Left lung (tissue), 4 donors: ENCODE measurements at regions not wholly inside any gene's neighbourhood (a gene's known extent, or its start where the extent isn't known, plus 50 kb on each side); places are given as distances from the start of the nearest gene placed in this dataset.

Source experiments
- ATAC-seq: fragments of 200-7000 bp; cut with Tn5 transposase; one replicate; pipeline ENCODE4 v1.9.1; 2020; ENCODE audit warnings: moderate library complexity
- DNase-seq, 4 donors: peaks; one replicate each; pipeline ENCODE4 v3.0.0-alpha.2; 2013 to 2020
- H3K27ac ChIP-seq, 2 donors: fragments of 200-600 bp; sonication (generic) in 1 of 2; one replicate each; pipeline versions ENCODE4 v1.5.0 to v1.8.0; 2020 to 2021
- H3K27me3 ChIP-seq, 2 donors: fragments of 200-600 bp; sonication (generic) in 1 of 2; one replicate each; pipeline versions ENCODE4 v1.5.0 to v1.8.0; 2020 to 2021
- H3K36me3 ChIP-seq, 2 donors: fragments of 200-600 bp; sonication (generic) in 1 of 2; one replicate each; pipeline versions ENCODE4 v1.5.0 to v1.8.0; 2020 to 2021
- H3K4me1 ChIP-seq, 2 donors: fragments of 200-600 bp; one replicate each; pipeline ENCODE4 v1.8.0; 2021
- H3K4me3 ChIP-seq, 2 donors: fragments of 200-600 bp; sonication (generic) in 1 of 2; one replicate each; pipeline versions ENCODE4 v1.5.0 to v1.8.0; 2020 to 2021; ENCODE audit warnings: mild to moderate bottlenecking in 1 of 2
- H3K9me3 ChIP-seq, 2 donors: fragments of 200-600 bp; sonication (generic) in 1 of 2; one replicate each; pipeline versions ENCODE4 v1.5.0 to v1.8.0; 2020 to 2021
- intact Hi-C, 2 donors: fragments of 100-400 bp; cut with DNase I; formaldehyde crosslinking; loops; one replicate each; pipeline versions ENCODE4 v1.11.2 to v1.14.2; 2022
- TF ChIP-seq, protein P1 (sequence below), 2 donors: fragments of 200-600 bp; sonication (generic) in 1 of 2; IDR thresholded peaks; one replicate each; pipeline versions ENCODE4 v1.5.0 to v1.8.0; 2021; ENCODE audit warnings: antibody characterized with exemption in 2 of 2
- donor health status: DM: no; HTN: yes; CAD: no.
- donor health status: DM: no; HTN: no; CAD: no.

DNA sequence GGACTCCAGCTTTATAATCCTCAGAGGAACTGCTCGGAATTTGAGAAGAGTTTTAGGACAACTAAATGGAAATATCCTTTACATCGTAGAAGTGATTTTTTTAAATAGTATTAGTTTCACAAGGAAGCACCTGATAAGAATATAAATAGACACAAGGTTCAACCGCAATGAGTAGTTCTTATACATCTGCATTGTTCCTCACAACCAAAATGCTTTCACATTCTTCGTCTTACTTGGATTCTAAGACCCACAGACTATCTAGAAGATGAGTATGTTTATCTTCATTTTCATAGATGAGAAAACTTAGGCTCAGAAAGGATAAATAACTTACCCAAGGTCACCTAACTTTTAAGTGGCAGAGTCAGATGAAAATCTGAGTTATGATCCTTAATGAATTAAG is 469.0 kb downstream of the GALC start:
- TF ChIP-seq, protein P1, sequence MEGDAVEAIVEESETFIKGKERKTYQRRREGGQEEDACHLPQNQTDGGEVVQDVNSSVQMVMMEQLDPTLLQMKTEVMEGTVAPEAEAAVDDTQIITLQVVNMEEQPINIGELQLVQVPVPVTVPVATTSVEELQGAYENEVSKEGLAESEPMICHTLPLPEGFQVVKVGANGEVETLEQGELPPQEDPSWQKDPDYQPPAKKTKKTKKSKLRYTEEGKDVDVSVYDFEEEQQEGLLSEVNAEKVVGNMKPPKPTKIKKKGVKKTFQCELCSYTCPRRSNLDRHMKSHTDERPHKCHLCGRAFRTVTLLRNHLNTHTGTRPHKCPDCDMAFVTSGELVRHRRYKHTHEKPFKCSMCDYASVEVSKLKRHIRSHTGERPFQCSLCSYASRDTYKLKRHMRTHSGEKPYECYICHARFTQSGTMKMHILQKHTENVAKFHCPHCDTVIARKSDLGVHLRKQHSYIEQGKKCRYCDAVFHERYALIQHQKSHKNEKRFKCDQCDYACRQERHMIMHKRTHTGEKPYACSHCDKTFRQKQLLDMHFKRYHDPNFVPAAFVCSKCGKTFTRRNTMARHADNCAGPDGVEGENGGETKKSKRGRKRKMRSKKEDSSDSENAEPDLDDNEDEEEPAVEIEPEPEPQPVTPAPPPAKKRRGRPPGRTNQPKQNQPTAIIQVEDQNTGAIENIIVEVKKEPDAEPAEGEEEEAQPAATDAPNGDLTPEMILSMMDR (IDR thresholded peaks at IDR 0.05) = no peak

DNA sequence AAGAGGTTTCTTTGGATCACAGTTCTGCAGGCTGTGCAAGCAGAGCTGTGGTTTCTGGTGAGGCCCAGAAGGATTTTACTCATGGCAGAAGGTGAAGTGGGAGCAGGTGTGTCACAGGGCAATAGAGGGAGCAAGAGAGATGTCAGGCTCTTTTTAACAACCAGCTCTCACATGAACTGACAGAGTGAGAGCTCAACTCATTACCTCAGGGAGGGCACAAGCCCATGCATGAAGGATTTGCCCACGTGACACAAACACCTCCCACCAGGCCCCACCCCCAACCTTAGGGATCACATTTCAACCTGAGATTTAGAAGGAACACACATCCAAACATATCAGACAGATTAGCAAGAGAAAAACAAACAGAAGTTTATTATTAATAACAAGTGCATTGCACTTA is 470.4 kb downstream of the GALC start:
- TF ChIP-seq, protein P1 (IDR thresholded peaks at IDR 0.05) = no peak

More for the DNA sequence above, 469.0 kb downstream of the GALC start:
- Histone ChIP-seq H3K4me3 (no peak overlapping the region), H3K36me3 (no peaks in the 10 kb centered on the region), H3K27ac (no peak overlapping the region), H3K9me3 (no peaks in the 10 kb centered on the region), H3K27me3 (no peaks in the 10 kb centered on the region), H3K4me1 (no peaks in the 10 kb centered on the region)
- intact Hi-C loops = no loop called here
- ATAC-seq (no peak), DNase-seq (no peak)

DNA sequence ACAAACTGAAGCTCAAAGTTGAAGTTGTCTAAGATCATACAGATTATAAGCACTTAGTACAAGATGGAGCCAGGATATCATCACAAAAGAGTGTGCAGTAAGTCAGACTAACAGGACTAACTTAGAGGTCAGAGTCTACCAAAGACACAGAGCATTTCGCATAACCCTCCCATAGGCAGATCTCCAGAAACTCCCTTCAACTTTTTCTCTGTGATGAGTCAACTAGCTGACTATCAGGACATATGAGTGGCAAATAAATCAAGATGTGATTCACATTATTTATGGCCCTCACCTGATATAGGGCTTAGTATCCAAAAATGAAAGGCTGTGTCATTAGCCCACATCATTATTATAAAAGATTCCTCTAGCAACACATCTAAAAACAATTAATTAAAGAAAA is 484.6 kb downstream of the GALC start:
- H3K36me3 ChIP-seq = no peaks in the 10 kb centered on the region
- ATAC-seq (no peak), DNase-seq (no peak)
- no peak overlapping the region for H3K4me3 ChIP-seq
- H3K27ac ChIP-seq = no peak overlapping the region
- peaks cover 0 to 3% of the 10 kb centered on the region in 2 donors for H3K9me3 ChIP-seq
- H3K27me3 ChIP-seq = no peaks in the 10 kb centered on the region
- H3K4me1 ChIP-seq = no peaks in the 10 kb centered on the region
- TF ChIP-seq, protein P1 (IDR thresholded peaks at IDR 0.05) = no peak
- intact Hi-C loops = no loop called here

More for the DNA sequence above, 470.4 kb downstream of the GALC start:
- Histone ChIP-seq H3K4me3 (no peak overlapping the region), H3K36me3 (no peaks in the 10 kb centered on the region), H3K27ac (no peak overlapping the region), H3K27me3 (no peaks in the 10 kb centered on the region), H3K4me1 (no peaks in the 10 kb centered on the region), H3K9me3 (no peaks in the 10 kb centered on the region)
- ATAC-seq = no peak
- no peak for DNase-seq
- intact Hi-C loops = no loop called here

DNA sequence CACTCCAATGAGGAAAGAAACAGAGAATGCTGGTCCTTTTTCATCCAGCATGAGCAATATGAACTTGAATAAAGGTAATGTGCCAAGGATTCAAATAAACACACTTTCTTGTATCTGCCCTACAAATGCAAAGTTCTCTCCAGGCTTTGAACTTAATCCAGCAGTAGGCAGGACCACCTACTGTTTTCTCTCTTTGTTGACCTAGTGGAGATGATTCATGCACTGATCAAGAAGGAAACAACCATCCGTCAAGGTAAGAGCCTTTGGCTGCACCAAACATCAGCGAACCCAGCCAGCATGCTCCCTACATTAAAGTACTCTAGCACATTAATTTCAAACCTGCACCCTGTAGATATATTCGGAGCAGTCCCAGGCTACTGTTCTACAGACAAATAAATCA is 489.3 kb downstream of the GALC start:
- Histone ChIP-seq H3K4me1 (no peaks in the 10 kb centered on the region), H3K27ac (no peak overlapping the region), H3K9me3 (peaks cover 0 to 1% of the 10 kb centered on the region in 2 donors), H3K27me3 (no peaks in the 10 kb centered on the region), H3K4me3 (no peak overlapping the region), H3K36me3 (no peaks in the 10 kb centered on the region)
- TF ChIP-seq, protein P1 (IDR thresholded peaks at IDR 0.05) = no peak
- intact Hi-C loops = no loop called here
- DNase-seq (no peak), ATAC-seq (no peak)

DNA sequence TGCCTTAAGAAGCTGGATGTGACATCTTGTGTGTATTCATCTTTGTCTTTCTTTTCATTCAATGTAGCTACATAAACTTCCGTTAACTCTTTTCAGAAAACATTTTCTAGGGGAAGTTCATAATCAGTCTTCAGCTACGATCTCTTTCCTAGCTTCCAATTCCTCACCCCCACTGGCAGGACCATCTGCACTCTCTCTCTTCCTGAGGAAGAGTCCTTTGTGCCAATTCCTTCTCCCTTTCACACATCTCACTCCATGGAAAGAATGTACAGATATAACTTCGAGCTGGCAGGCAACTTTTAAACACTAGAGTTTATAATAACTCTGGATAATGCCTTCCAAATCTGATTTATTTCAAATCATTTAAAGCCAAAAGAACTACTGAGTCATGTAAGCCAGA is 495.7 kb downstream of the GALC start:
- H3K27me3 ChIP-seq = no peaks in the 10 kb centered on the region
- TF ChIP-seq, protein P1 (IDR thresholded peaks at IDR 0.05) = no peak
- DNase-seq (no peak), ATAC-seq (no peak)
- no peaks in the 10 kb centered on the region for H3K4me1 ChIP-seq
- H3K4me3 ChIP-seq = no peak overlapping the region
- H3K9me3 ChIP-seq = peaks cover 0 to under 1% of the 10 kb centered on the region in 2 donors
- intact Hi-C loops = no loop called here
- no peak overlapping the region for H3K27ac ChIP-seq
- H3K36me3 ChIP-seq = no peaks in the 10 kb centered on the region
